Liver (tissue), 8 donors: ENCODE measurements at regions not wholly inside any gene's neighbourhood (a gene's known extent, or its start where the extent isn't known, plus 50 kb on each side); places are given as distances from the start of the nearest gene placed in this dataset.

Experiments used
- DNase-seq: peaks from one replicate; pipeline ENCODE4 v3.0.0-alpha.2; 2017; ENCODE audit warnings: low spot score
- H3K27ac ChIP-seq, 2 donors: one replicate each; pipeline ENCODE4 v1.7.0; 2013; ENCODE audit warnings: inconsistent platforms in 2 of 2, low read length in 2 of 2, control low read depth in 1 of 2, low read depth in 1 of 2, mild to moderate bottlenecking in 1 of 2
- H3K27me3 ChIP-seq, 4 donors: one replicate each; pipeline versions ENCODE4 v1.6.1 to v1.7.0; 2013; ENCODE audit warnings: low read length in 3 of 4, inconsistent platforms in 1 of 4, mild to moderate bottlenecking in 1 of 4, moderate library complexity in 1 of 4; ENCODE audit not compliant: control insufficient read depth in 4 of 4, insufficient read depth in 4 of 4
- H3K36me3 ChIP-seq, 4 donors: one replicate each; pipeline versions ENCODE4 v1.6.1 to v1.7.0; 2013; ENCODE audit warnings: low read length in 3 of 4, mild to moderate bottlenecking in 3 of 4, low read depth in 1 of 4, moderate library complexity in 1 of 4; ENCODE audit not compliant: control insufficient read depth in 4 of 4, insufficient read depth in 3 of 4
- H3K4me1 ChIP-seq, 4 donors: one replicate each; pipeline versions ENCODE4 v1.6.1 to v1.7.0; 2013; ENCODE audit warnings: low read length in 3 of 4, mild to moderate bottlenecking in 3 of 4, moderate library complexity in 1 of 4; ENCODE audit not compliant: control insufficient read depth in 4 of 4, insufficient read depth in 4 of 4
- H3K4me3 ChIP-seq, 3 donors: one replicate each; pipeline versions ENCODE4 v1.6.1 to v1.7.0; 2013; ENCODE audit warnings: low read length in 3 of 3, control low read depth in 1 of 3, low read depth in 1 of 3, mild to moderate bottlenecking in 1 of 3
- H3K9ac ChIP-seq, 2 donors: one replicate each; pipeline ENCODE4 v1.7.0; 2013; ENCODE audit warnings: low read length in 2 of 2, mild to moderate bottlenecking in 2 of 2, moderate library complexity in 2 of 2, control low read depth in 1 of 2, low read depth in 1 of 2
- H3K9me3 ChIP-seq, 4 donors: one replicate each; pipeline versions ENCODE4 v1.6.1 to v1.7.0; 2013; ENCODE audit warnings: low read length in 3 of 4; ENCODE audit not compliant: control insufficient read depth in 4 of 4
- EGR1 ChIP-seq, 2 donors: IDR thresholded peaks; 2 replicates each; pipeline ENCODE4 v1.6.1; 2016 to 2018; ENCODE audit warnings: antibody characterized with exemption in 2 of 2, low read depth in 2 of 2
- FOXA1 ChIP-seq: IDR thresholded peaks from 2 replicates; pipeline ENCODE4 v1.6.1; 2016; ENCODE audit warnings: antibody characterized with exemption
- FOXA2 ChIP-seq: IDR thresholded peaks from 2 replicates; pipeline ENCODE4 v1.6.1; 2016; ENCODE audit warnings: antibody characterized with exemption
- GABPA ChIP-seq, 2 donors: IDR thresholded peaks in 1 of 2; conservative IDR thresholded peaks in 1 of 2; 2 replicates each; pipeline ENCODE4 v1.6.1; 2016; ENCODE audit warnings: antibody characterized with exemption in 2 of 2, mild to moderate bottlenecking in 1 of 2, moderate library complexity in 1 of 2
- HNF4A ChIP-seq, 2 donors: conservative IDR thresholded peaks; 2 replicates each; pipeline ENCODE4 v1.6.1; 2016; ENCODE audit warnings: antibody characterized with exemption in 2 of 2, mild to moderate bottlenecking in 2 of 2
- HNF4G ChIP-seq: IDR thresholded peaks from 2 replicates; pipeline ENCODE4 v1.6.1; 2016; ENCODE audit warnings: antibody characterized with exemption
- NR2F2 ChIP-seq: IDR thresholded peaks from 2 replicates; pipeline ENCODE4 v1.6.1; 2016; ENCODE audit warnings: antibody characterized with exemption
- RAD21 ChIP-seq, 2 donors: IDR thresholded peaks; 2 replicates each; pipeline ENCODE4 v1.6.1; 2016; ENCODE audit warnings: antibody characterized with exemption in 2 of 2, mild to moderate bottlenecking in 2 of 2
- RXRA ChIP-seq, 2 donors: IDR thresholded peaks; 2 replicates each; pipeline ENCODE4 v1.6.1; 2017 to 2018; ENCODE audit warnings: antibody characterized with exemption in 2 of 2, mild to moderate bottlenecking in 1 of 2
- SP1 ChIP-seq: IDR thresholded peaks from 2 replicates; pipeline ENCODE4 v1.6.1; 2018; ENCODE audit warnings: antibody characterized with exemption, mild to moderate bottlenecking
- TAF1 ChIP-seq: conservative IDR thresholded peaks from 2 replicates; pipeline ENCODE4 v1.6.1; 2016; ENCODE audit warnings: antibody characterized with exemption, mild to moderate bottlenecking
- YY1 ChIP-seq: IDR thresholded peaks from 2 replicates; pipeline ENCODE4 v1.6.1; 2016; ENCODE audit warnings: antibody characterized with exemption, mild to moderate bottlenecking
- WGBS: extraction: QIAGEN DNeasy Blood & Tissue Kit; methylation state at CpG from one replicate; pipeline ENCODE4 v1.1.7; 2013; 5-methylcytosine and 5-hydroxymethylcytosine counted together
- TF ChIP-seq, protein P1 (sequence below): IDR thresholded peaks from 2 replicates; pipeline ENCODE4 v1.6.1; 2016; ENCODE audit warnings: antibody characterized with exemption
- TF ChIP-seq, protein P2 (sequence below): IDR thresholded peaks from 2 replicates; pipeline ENCODE4 v1.6.1; 2016; ENCODE audit warnings: antibody characterized with exemption, mild to moderate bottlenecking
- TF ChIP-seq, protein P3 (sequence below): IDR thresholded peaks from 2 replicates; pipeline ENCODE4 v1.6.1; 2016; ENCODE audit warnings: antibody characterized with exemption
- TF ChIP-seq, protein P4 (sequence below): fragments of 150-350 bp; IDR thresholded peaks from 2 replicates; pipeline ENCODE4 v1.5.1; 2017; ENCODE audit warnings: improper control_type of control experiment, low read depth, low read length; ENCODE audit not compliant: missing input control
- TF ChIP-seq, protein P5 (sequence below): IDR thresholded peaks from 2 replicates; pipeline ENCODE4 v1.6.1; 2016; ENCODE audit warnings: antibody characterized with exemption
- donor health status: healthy.
- donor health status: healthy.
- donor health status: healthy.
- donor health status: healthy.
- donor health status: healthy.

DNA sequence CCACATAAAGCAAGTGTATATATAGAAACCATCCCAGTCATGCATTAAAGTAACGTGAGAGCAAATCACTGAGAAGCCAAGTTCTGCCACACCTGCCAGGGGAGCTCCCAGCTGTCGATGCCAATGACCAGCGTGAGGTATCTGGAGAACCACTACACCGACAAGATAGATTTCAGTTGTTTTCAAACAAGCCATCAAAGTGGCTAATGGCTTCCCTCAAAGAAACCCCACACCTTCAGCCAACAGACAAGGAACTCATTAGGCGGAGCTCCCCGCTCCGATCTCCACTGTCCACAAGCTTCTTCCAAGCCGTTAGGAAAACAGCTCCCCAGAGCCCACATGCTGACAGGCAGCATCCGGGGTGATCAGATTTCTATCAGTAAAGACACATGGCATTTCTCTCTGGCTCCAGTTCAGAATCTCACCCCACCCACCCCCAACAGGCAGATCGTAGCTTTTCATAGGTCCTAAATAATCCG, 54.2 kb upstream of the SPATA12 start:
- H3K27ac ChIP-seq = no peak overlapping the region
- no peaks in the 10 kb centered on the region for H3K36me3 ChIP-seq
- H3K4me3 ChIP-seq = no peak overlapping the region
- no peak overlapping the region for H3K9ac ChIP-seq
- DNase-seq = no peak
- H3K27me3 ChIP-seq = no peaks in the 10 kb centered on the region
- H3K9me3 ChIP-seq = no peaks in the 10 kb centered on the region
- TF ChIP-seq RAD21 (IDR thresholded peaks at IDR 0.05) (no peak), YY1 (no peak), SP1 (no peak), GABPA (IDR thresholded peaks at IDR 0.05 in 1 of 2, conservative IDR thresholded peaks at IDR 0.05 in 1 of 2) (no peak)
- 88% methylated on average over 11 of the region's 11 CpGs for WGBS
- peaks cover 0 to 2% (median 0%) of the 10 kb centered on the region in 4 donors for H3K4me1 ChIP-seq

DNA sequence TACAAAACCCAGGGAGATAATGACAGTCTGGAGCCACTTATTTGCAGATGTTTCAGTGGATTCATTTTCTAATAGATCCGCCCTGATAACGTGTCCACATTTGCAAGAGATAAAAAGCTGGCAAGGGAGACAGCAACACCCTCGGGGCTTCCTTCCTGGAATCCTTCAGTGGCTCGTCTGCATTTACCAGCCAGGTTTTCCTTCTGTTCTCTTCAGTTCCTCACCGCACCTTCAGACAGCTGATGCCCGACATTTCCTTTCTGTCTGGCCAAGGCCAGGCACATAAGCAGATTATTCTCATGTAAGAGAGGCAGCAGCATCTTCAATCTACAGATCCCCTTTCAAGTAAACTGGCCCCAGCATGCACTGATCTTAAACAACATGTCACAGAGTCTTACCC, 56.2 kb upstream of the SPATA12 start:
- no peak for DNase-seq
- no peak overlapping the region for H3K27ac ChIP-seq
- H3K4me1 ChIP-seq = peaks cover 0 to 2% (median 0%) of the 10 kb centered on the region in 4 donors
- H3K9ac ChIP-seq = no peak overlapping the region
- 75% methylated on average over 6 of the region's 6 CpGs for WGBS
- no peaks in the 10 kb centered on the region for H3K36me3 ChIP-seq
- no peaks in the 10 kb centered on the region for H3K27me3 ChIP-seq
- TF ChIP-seq YY1 = no peak
- TF ChIP-seq, protein P1, sequence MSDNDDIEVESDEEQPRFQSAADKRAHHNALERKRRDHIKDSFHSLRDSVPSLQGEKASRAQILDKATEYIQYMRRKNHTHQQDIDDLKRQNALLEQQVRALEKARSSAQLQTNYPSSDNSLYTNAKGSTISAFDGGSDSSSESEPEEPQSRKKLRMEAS = no peak
- TF ChIP-seq, protein P2, sequence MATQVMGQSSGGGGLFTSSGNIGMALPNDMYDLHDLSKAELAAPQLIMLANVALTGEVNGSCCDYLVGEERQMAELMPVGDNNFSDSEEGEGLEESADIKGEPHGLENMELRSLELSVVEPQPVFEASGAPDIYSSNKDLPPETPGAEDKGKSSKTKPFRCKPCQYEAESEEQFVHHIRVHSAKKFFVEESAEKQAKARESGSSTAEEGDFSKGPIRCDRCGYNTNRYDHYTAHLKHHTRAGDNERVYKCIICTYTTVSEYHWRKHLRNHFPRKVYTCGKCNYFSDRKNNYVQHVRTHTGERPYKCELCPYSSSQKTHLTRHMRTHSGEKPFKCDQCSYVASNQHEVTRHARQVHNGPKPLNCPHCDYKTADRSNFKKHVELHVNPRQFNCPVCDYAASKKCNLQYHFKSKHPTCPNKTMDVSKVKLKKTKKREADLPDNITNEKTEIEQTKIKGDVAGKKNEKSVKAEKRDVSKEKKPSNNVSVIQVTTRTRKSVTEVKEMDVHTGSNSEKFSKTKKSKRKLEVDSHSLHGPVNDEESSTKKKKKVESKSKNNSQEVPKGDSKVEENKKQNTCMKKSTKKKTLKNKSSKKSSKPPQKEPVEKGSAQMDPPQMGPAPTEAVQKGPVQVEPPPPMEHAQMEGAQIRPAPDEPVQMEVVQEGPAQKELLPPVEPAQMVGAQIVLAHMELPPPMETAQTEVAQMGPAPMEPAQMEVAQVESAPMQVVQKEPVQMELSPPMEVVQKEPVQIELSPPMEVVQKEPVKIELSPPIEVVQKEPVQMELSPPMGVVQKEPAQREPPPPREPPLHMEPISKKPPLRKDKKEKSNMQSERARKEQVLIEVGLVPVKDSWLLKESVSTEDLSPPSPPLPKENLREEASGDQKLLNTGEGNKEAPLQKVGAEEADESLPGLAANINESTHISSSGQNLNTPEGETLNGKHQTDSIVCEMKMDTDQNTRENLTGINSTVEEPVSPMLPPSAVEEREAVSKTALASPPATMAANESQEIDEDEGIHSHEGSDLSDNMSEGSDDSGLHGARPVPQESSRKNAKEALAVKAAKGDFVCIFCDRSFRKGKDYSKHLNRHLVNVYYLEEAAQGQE = no peak
- TF ChIP-seq FOXA1 = no peak
- H3K4me3 ChIP-seq = no peak overlapping the region
- H3K9me3 ChIP-seq = no peaks in the 10 kb centered on the region

DNA sequence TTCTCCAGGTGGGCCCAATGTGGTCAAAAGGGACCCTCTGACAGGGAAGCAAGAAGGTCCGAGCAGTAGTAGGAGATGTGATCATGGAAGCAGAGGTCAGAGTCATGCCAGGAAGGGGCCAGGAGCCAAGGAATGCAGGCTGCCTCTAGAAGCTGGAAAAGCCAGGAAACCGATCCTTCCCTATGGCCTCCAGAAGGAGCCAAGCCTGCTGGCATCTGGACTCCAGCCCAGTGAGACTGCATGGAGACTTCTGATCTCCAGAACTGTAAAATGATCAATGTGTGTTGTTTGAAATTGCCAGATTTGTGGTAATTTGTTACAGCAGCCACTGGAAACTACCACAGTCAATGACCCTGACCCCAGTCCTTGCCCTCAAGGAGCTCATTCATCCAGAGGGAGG, 56.8 kb upstream of the SPATA12 start:
- H3K4me3 ChIP-seq = no peak overlapping the region
- peaks cover 0 to 2% (median 0%) of the 10 kb centered on the region in 4 donors for H3K4me1 ChIP-seq
- no peaks in the 10 kb centered on the region for H3K36me3 ChIP-seq
- H3K9ac ChIP-seq = no peak overlapping the region
- no peak overlapping the region for H3K27ac ChIP-seq
- DNase-seq = no peak
- 92% methylated on average over 2 of the region's 2 CpGs for WGBS
- no peaks in the 10 kb centered on the region for H3K27me3 ChIP-seq
- no peaks in the 10 kb centered on the region for H3K9me3 ChIP-seq
- no peak for TF ChIP-seq EGR1 (IDR thresholded peaks at IDR 0.05; ENCODE audit: low read depth in 2 of 2)
- TF ChIP-seq HNF4A (conservative IDR thresholded peaks at IDR 0.05) = no peak
- TF ChIP-seq, protein P3, sequence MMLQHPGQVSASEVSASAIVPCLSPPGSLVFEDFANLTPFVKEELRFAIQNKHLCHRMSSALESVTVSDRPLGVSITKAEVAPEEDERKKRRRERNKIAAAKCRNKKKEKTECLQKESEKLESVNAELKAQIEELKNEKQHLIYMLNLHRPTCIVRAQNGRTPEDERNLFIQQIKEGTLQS = no peak
- TF ChIP-seq FOXA1 = no peak
- TF ChIP-seq, protein P2 = no peak
- TF ChIP-seq, protein P4, sequence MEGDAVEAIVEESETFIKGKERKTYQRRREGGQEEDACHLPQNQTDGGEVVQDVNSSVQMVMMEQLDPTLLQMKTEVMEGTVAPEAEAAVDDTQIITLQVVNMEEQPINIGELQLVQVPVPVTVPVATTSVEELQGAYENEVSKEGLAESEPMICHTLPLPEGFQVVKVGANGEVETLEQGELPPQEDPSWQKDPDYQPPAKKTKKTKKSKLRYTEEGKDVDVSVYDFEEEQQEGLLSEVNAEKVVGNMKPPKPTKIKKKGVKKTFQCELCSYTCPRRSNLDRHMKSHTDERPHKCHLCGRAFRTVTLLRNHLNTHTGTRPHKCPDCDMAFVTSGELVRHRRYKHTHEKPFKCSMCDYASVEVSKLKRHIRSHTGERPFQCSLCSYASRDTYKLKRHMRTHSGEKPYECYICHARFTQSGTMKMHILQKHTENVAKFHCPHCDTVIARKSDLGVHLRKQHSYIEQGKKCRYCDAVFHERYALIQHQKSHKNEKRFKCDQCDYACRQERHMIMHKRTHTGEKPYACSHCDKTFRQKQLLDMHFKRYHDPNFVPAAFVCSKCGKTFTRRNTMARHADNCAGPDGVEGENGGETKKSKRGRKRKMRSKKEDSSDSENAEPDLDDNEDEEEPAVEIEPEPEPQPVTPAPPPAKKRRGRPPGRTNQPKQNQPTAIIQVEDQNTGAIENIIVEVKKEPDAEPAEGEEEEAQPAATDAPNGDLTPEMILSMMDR = no peak
- TF ChIP-seq, protein P5, sequence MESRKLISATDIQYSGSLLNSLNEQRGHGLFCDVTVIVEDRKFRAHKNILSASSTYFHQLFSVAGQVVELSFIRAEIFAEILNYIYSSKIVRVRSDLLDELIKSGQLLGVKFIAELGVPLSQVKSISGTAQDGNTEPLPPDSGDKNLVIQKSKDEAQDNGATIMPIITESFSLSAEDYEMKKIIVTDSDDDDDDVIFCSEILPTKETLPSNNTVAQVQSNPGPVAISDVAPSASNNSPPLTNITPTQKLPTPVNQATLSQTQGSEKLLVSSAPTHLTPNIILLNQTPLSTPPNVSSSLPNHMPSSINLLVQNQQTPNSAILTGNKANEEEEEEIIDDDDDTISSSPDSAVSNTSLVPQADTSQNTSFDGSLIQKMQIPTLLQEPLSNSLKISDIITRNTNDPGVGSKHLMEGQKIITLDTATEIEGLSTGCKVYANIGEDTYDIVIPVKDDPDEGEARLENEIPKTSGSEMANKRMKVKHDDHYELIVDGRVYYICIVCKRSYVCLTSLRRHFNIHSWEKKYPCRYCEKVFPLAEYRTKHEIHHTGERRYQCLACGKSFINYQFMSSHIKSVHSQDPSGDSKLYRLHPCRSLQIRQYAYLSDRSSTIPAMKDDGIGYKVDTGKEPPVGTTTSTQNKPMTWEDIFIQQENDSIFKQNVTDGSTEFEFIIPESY = no peak
- TF ChIP-seq RXRA (IDR thresholded peaks at IDR 0.05) = no peak
- TF ChIP-seq GABPA (IDR thresholded peaks at IDR 0.05 in 1 of 2, conservative IDR thresholded peaks at IDR 0.05 in 1 of 2) = no peak
- TF ChIP-seq SP1 = no peak
- TF ChIP-seq FOXA2 = no peak
- TF ChIP-seq TAF1 = no peak
- TF ChIP-seq NR2F2 = no peak
- TF ChIP-seq HNF4G = no peak
